ENCODE measurements at regions not wholly inside any gene's neighbourhood (a gene's known extent, or its start where the extent isn't known, plus 50 kb on each side); places are given as distances from the start of the nearest gene placed in this dataset.

- no peak for DNase-seq (ENCODE audit: extremely low spot score)
- ChIA-PET POLR2A (no interaction called here), CTCF (no interaction called here)
- TF ChIP-seq FOXK2 (IDR thresholded peaks at IDR 0.05) (no peak), LEF1 (IDR thresholded peaks at IDR 0.05; ENCODE audit: borderline replicate concordance) (no peak), ARNT (IDR thresholded peaks at IDR 0.05) (no peak), PKNOX1 (IDR thresholded peaks at IDR 0.05) (no peak), SP1 (IDR thresholded peaks at IDR 0.05) (no peak), SUZ12 (IDR thresholded peaks at IDR 0.05) (no peak), TARDBP (IDR thresholded peaks at IDR 0.05) (no peak), FOXM1 (IDR thresholded peaks at IDR 0.05; ENCODE audit: borderline replicate concordance) (no peak), NFRKB (IDR thresholded peaks at IDR 0.05) (no peak), FOXA1 (IDR thresholded peaks at IDR 0.05) (no peak), BHLHE40 (IDR thresholded peaks at IDR 0.05; ENCODE audit: borderline replicate concordance) (no peak), HDGF (IDR thresholded peaks at IDR 0.05; ENCODE audit: borderline replicate concordance) (no peak), ZNF384 (IDR thresholded peaks at IDR 0.05) (no peak)
These were observed 258.7 kb upstream of the AJAP1 start for GRCh38 chr1:4395676-4396075.

DNA sequence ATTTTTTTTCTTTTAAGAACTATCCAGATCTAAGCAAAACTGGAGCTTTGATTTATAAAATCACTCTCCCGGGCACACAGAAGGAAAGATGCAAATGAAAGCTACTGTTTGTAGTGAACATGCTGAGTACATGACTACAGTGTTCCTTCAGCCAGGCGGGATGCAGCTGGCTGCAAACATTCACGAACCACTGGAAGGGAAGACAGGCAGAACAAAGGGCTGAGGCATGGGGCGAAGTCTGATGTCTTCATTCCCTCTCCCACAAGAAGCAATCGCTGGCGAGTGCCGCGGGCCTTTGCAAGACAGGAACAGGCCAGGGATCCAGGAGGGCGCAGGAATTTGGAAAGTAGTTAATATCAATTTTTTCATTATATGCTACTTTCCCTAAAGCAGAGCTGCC is 257.9 kb upstream of the AJAP1 start:
- DNase-seq (ENCODE audit: extremely low spot score) = no peak
- ChIA-PET CTCF (no interaction called here), POLR2A (no interaction called here)
- no peak for TF ChIP-seq ZNF384 (IDR thresholded peaks at IDR 0.05)
- TF ChIP-seq NFRKB (IDR thresholded peaks at IDR 0.05) = no peak
- TF ChIP-seq CTBP1 (IDR thresholded peaks at IDR 0.05; ENCODE audit: borderline replicate concordance) = no peak
- no peak for TF ChIP-seq FOXM1 (IDR thresholded peaks at IDR 0.05; ENCODE audit: borderline replicate concordance)
- TF ChIP-seq HDGF (IDR thresholded peaks at IDR 0.05; ENCODE audit: borderline replicate concordance) = no peak
- TF ChIP-seq PKNOX1 (IDR thresholded peaks at IDR 0.05) = no peak
- TF ChIP-seq SP1 (IDR thresholded peaks at IDR 0.05) = no peak
- no peak for TF ChIP-seq TARDBP (IDR thresholded peaks at IDR 0.05)
- no peak for TF ChIP-seq ARNT (IDR thresholded peaks at IDR 0.05)
- no peak for TF ChIP-seq ELF4 (IDR thresholded peaks at IDR 0.05)
- no peak for TF ChIP-seq FOXK2 (IDR thresholded peaks at IDR 0.05)
- TF ChIP-seq LEF1 (IDR thresholded peaks at IDR 0.05; ENCODE audit: borderline replicate concordance) = no peak
- TF ChIP-seq SUZ12 (IDR thresholded peaks at IDR 0.05) = no peak
- TF ChIP-seq L3MBTL2 (conservative IDR thresholded peaks at IDR 0.05) = no peak
- TF ChIP-seq BHLHE40 (IDR thresholded peaks at IDR 0.05; ENCODE audit: borderline replicate concordance) = no peak
- no peak for TF ChIP-seq FOXA1 (IDR thresholded peaks at IDR 0.05)

GRCh38 chr1:4397196-4397595 is 257.2 kb upstream of the AJAP1 start:
- ChIA-PET POLR2A (no interaction called here), CTCF (no interaction called here)
- DNase-seq (ENCODE audit: extremely low spot score) = no peak
- TF ChIP-seq PKNOX1 (IDR thresholded peaks at IDR 0.05) = no peak
- no peak for TF ChIP-seq CTBP1 (IDR thresholded peaks at IDR 0.05; ENCODE audit: borderline replicate concordance)
- TF ChIP-seq NFRKB (IDR thresholded peaks at IDR 0.05) = no peak
- no peak for TF ChIP-seq L3MBTL2 (conservative IDR thresholded peaks at IDR 0.05)
- no peak for TF ChIP-seq LEF1 (IDR thresholded peaks at IDR 0.05; ENCODE audit: borderline replicate concordance)
- no peak for TF ChIP-seq TARDBP (IDR thresholded peaks at IDR 0.05)
- TF ChIP-seq HDGF (IDR thresholded peaks at IDR 0.05; ENCODE audit: borderline replicate concordance) = no peak
- no peak for TF ChIP-seq ARNT (IDR thresholded peaks at IDR 0.05)
- TF ChIP-seq BHLHE40 (IDR thresholded peaks at IDR 0.05; ENCODE audit: borderline replicate concordance) = no peak
- TF ChIP-seq FOXK2 (IDR thresholded peaks at IDR 0.05) = no peak
- no peak for TF ChIP-seq FOXM1 (IDR thresholded peaks at IDR 0.05; ENCODE audit: borderline replicate concordance)
- no peak for TF ChIP-seq FOXA1 (IDR thresholded peaks at IDR 0.05)
- no peak for TF ChIP-seq SUZ12 (IDR thresholded peaks at IDR 0.05)
- no peak for TF ChIP-seq ELF4 (IDR thresholded peaks at IDR 0.05)
- no peak for TF ChIP-seq ZNF384 (IDR thresholded peaks at IDR 0.05)
- no peak for TF ChIP-seq SP1 (IDR thresholded peaks at IDR 0.05)

DNA sequence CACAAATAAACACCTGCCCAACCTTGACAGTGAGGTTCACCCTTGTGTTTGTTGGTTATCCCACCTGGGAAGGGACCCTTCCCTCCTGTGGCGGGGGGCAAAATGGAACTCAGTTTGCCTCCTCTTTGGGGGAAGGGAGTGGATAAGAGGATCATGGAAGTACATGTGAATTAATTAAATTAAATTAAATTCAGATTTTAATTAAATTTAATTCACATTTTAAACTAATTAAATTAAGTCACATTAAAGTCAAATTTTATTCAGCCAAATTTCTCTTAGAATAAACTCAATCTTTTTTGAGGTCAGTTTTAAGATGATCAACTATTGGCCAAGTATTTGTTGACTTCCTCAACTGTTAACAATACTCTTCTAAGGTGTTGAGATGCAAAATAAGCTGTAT is 252.4 kb upstream of the AJAP1 start:
- DNase-seq (ENCODE audit: extremely low spot score) = no peak
- ChIA-PET CTCF (no interaction called here), POLR2A (no interaction called here)
- TF ChIP-seq ARNT (IDR thresholded peaks at IDR 0.05) (no peak), HDGF (IDR thresholded peaks at IDR 0.05; ENCODE audit: borderline replicate concordance) (no peak), FOXM1 (IDR thresholded peaks at IDR 0.05; ENCODE audit: borderline replicate concordance) (no peak), SP1 (IDR thresholded peaks at IDR 0.05) (no peak), SUZ12 (IDR thresholded peaks at IDR 0.05) (no peak), L3MBTL2 (conservative IDR thresholded peaks at IDR 0.05) (no peak), FOXA1 (IDR thresholded peaks at IDR 0.05) (no peak), PKNOX1 (IDR thresholded peaks at IDR 0.05) (no peak), ZNF384 (IDR thresholded peaks at IDR 0.05) (no peak), TARDBP (IDR thresholded peaks at IDR 0.05) (no peak), BHLHE40 (IDR thresholded peaks at IDR 0.05; ENCODE audit: borderline replicate concordance) (no peak), LEF1 (IDR thresholded peaks at IDR 0.05; ENCODE audit: borderline replicate concordance) (no peak), ELF4 (IDR thresholded peaks at IDR 0.05) (no peak), FOXK2 (IDR thresholded peaks at IDR 0.05) (no peak), NFRKB (IDR thresholded peaks at IDR 0.05) (no peak), CTBP1 (IDR thresholded peaks at IDR 0.05; ENCODE audit: borderline replicate concordance) (no peak)

DNA sequence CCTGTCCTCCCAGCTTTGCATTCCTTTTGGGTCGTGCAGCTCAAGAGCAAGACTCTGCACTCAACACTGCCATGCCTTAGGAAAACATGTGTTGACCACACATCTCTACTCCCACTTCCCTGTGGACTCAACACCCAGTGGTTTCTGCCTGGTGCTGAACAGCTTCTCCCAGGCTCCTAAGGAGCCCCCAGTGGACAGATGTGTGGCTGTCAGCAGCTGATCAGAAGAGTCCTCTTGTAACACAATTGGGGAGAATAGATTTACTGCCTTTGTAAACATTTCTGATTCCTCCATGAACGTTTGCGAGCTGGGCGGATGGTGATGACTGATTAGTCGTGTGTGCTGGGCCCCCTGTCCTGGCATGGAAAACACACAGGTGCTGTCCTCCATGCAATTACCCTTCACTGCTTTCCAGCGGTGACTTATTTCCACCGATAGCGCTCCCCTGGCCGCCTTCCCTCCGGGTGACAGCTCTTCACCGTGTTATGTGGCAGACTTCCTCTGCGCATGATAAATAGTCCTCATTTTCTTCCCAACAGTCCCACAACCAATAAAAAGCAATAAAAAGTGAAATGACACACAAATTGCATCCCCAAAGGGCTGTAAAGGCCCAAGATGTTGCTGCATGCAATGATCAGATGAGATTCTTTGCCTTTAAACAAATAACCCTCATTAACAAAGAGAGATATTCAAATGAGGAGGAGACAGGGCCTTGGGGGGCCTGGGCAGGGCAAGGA is 249.4 kb upstream of the AJAP1 start:
- POLR2A ChIA-PET = no interaction called here
- TF ChIP-seq BHLHE40 (IDR thresholded peaks at IDR 0.05; ENCODE audit: borderline replicate concordance) (no peak), SUZ12 (IDR thresholded peaks at IDR 0.05) (no peak), FOXM1 (IDR thresholded peaks at IDR 0.05; ENCODE audit: borderline replicate concordance) (no peak), FOXK2 (IDR thresholded peaks at IDR 0.05) (no peak), ARNT (IDR thresholded peaks at IDR 0.05) (no peak), L3MBTL2 (conservative IDR thresholded peaks at IDR 0.05) (no peak), HDGF (IDR thresholded peaks at IDR 0.05; ENCODE audit: borderline replicate concordance) (no peak), CTBP1 (IDR thresholded peaks at IDR 0.05; ENCODE audit: borderline replicate concordance) (no peak), LEF1 (IDR thresholded peaks at IDR 0.05; ENCODE audit: borderline replicate concordance) (no peak), PKNOX1 (IDR thresholded peaks at IDR 0.05) (no peak), ZNF384 (IDR thresholded peaks at IDR 0.05) (no peak), TARDBP (IDR thresholded peaks at IDR 0.05) (no peak)
- DNase-seq (ENCODE audit: extremely low spot score) = no peak
- CTCF ChIA-PET = no interaction called here
